AG04450 (cell line): ENCODE measurements at regions not wholly inside any gene's neighbourhood (a gene's known extent, or its start where the extent isn't known, plus 50 kb on each side); places are given as distances from the start of the nearest gene placed in this dataset.

Source experiments
- CTCF ChIA-PET: fragments of 300-600, 350-600 bp; formaldehyde crosslinking; extraction: SDS; loops from one replicate; lab custom pipeline; 2022; ENCODE audit warnings: antibody characterized with exemption, inconsistent platforms; lab: Charles Lee
- POLR2A ChIA-PET: fragments of 350-600 bp; formaldehyde crosslinking; extraction: SDS; loops from one replicate; lab custom pipeline; 2021; ENCODE audit warnings: antibody characterized with exemption, inconsistent platforms; lab: Yijun Ruan, JAX
- DNase-seq: peaks from one replicate; pipeline ENCODE4 v3.0.0-alpha.2; 2011; ENCODE audit warnings: low read depth, low spot score
- H3K27ac ChIP-seq: one replicate; pipeline ENCODE4 v1.5.1; 2012; ENCODE audit warnings: low read depth, low read length, control low read depth
- H3K27me3 ChIP-seq: one replicate; pipeline ENCODE4 v1.6.0; 2012; ENCODE audit warnings: low read length; ENCODE audit not compliant: control insufficient read depth, insufficient read depth
- H3K4me3 ChIP-seq: 2 replicates; pipeline ENCODE4 v1.5.1; 2011; ENCODE audit warnings: mild to moderate bottlenecking, low read depth, low read length, control low read depth
- H3K9me3 ChIP-seq: 2 replicates; pipeline ENCODE4 v1.5.1; 2012; ENCODE audit warnings: low read length; ENCODE audit not compliant: control insufficient read depth, insufficient read depth
- CTCF ChIP-seq: IDR thresholded peaks from 2 replicates; pipeline ENCODE4 v1.5.1; 2011; ENCODE audit warnings: low read depth, low read length, control low read depth, inconsistent platforms

- DNase-seq = no peak
- Histone ChIP-seq H3K9me3 (no peaks in the 10 kb centered on the region), H3K27me3 (peaks cover 2% of the 10 kb centered on the region), H3K4me3 (no peak overlapping the region), H3K27ac (no peak overlapping the region)
- POLR2A ChIA-PET = no interaction called here
- CTCF ChIA-PET = interaction anchor here (1.1 kb wide), 1 partner anchor 32 kb away, joined by 4 read pairs; no protein-coding TSS in a partner anchor
- TF ChIP-seq CTCF = no peak
These were observed 138.3 kb upstream of the CDH13 start for GRCh38 chr16:82488460-82488859.

GRCh38 chr16:82481455-82481854 lies 145.3 kb upstream of the CDH13 start:
- POLR2A ChIA-PET = no interaction called here
- no peaks in the 10 kb centered on the region for H3K27me3 ChIP-seq
- no peak overlapping the region for H3K27ac ChIP-seq
- no peaks in the 10 kb centered on the region for H3K9me3 ChIP-seq
- CTCF ChIA-PET = no interaction called here
- no peak for DNase-seq
- no peak for TF ChIP-seq CTCF
- H3K4me3 ChIP-seq = no peak overlapping the region

GRCh38 chr16:82476786-82477185 lies 150.0 kb upstream of the CDH13 start:
- ChIA-PET POLR2A (no interaction called here), CTCF (no interaction called here)
- Histone ChIP-seq H3K4me3 (no peak overlapping the region), H3K27me3 (no peaks in the 10 kb centered on the region), H3K27ac (no peak overlapping the region), H3K9me3 (no peaks in the 10 kb centered on the region)
- no peak for TF ChIP-seq CTCF
- DNase-seq = no peak

- no peaks in the 10 kb centered on the region for H3K9me3 ChIP-seq
- TF ChIP-seq CTCF = no peak
- H3K27ac ChIP-seq = no peak overlapping the region
- peaks cover 5% of the 10 kb centered on the region for H3K27me3 ChIP-seq
- ChIA-PET CTCF (interaction anchor here (1.7 kb wide), 1 partner anchor 14 kb away, joined by 6 read pairs; no protein-coding TSS in a partner anchor), POLR2A (no interaction called here)
- no peak for DNase-seq
- no peak overlapping the region for H3K4me3 ChIP-seq
These were observed 156.1 kb upstream of the CDH13 start for GRCh38 chr16:82470620-82471152.

GRCh38 chr16:82470016-82470415 lies 156.8 kb upstream of the CDH13 start:
- POLR2A ChIA-PET = no interaction called here
- no peak overlapping the region for H3K27ac ChIP-seq
- CTCF ChIA-PET = no interaction called here
- H3K9me3 ChIP-seq = no peaks in the 10 kb centered on the region
- H3K4me3 ChIP-seq = no peak overlapping the region
- peaks cover 5% of the 10 kb centered on the region for H3K27me3 ChIP-seq
- no peak for TF ChIP-seq CTCF
- DNase-seq = no peak
